ENCODE measurements at regions not wholly inside any gene's neighbourhood (a gene's known extent, or its start where the extent isn't known, plus 50 kb on each side); places are given as distances from the start of the nearest gene placed in this dataset.
A peak's percentile ranks its signal among the peaks of the same experiment; 100 is the strongest.
"Not testable (repeated sequence)": the region's sequence is repeated elsewhere in the genome, so short reads cannot be mapped to it uniquely, and the experiment has no call there.

- H3K36me3 ChIP-seq (ENCODE audit: low read depth, missing control alignments), result no peaks in the 10 kb centered on the region
- DNase-seq, result peak; percentile 27
- H3K9me3 ChIP-seq, result no peaks in the 10 kb centered on the region
- intact Hi-C loops (cut with DNase I; ENCODE audit: low total_unique reads), result no loop called here
- H3K27ac ChIP-seq, result no peak overlapping the region
- 38 to 53% methylated on average over 1 of the region's 1 CpG for whole genome bisulfite sequencing, 2 donors
- no peaks in the 10 kb centered on the region for H3K27me3 ChIP-seq
- TF ChIP-seq CTCF (IDR thresholded peaks at IDR 0.05), result no peak
- no peak for TF ChIP-seq POLR2A (IDR thresholded peaks at IDR 0.05)
- no peak overlapping the region for H3K4me3 ChIP-seq
- H3K4me1 ChIP-seq, result peaks cover 11% of the 10 kb centered on the region
These were observed 205.3 kb upstream of the ASCC3 start for GRCh38 chr6:101086473-101086872.

GRCh38 chr6:101088594-101088993, 207.5 kb upstream of the ASCC3 start:
- 68 to 72% methylated on average over 2 of the region's 2 CpGs for WGBS, 2 donors
- no peak overlapping the region for H3K4me3 ChIP-seq

GRCh38 chr6:101089640-101090039, 208.5 kb upstream of the ASCC3 start:
- 90% methylated on average over 1 of the region's 1 CpG for WGBS, 2 donors
- intact Hi-C loops (cut with DNase I; ENCODE audit: low total_unique reads), result no loop called here

More at GRCh38 chr6:101088594-101088993, 207.5 kb upstream of the ASCC3 start:
- intact Hi-C loops (cut with DNase I; ENCODE audit: low total_unique reads), result no loop called here
- DNase-seq, result no peak
- Histone ChIP-seq H3K36me3 (ENCODE audit: low read depth, missing control alignments) (no peaks in the 10 kb centered on the region), H3K27me3 (no peaks in the 10 kb centered on the region), H3K4me1 (peaks cover 6% of the 10 kb centered on the region), H3K9me3 (no peaks in the 10 kb centered on the region), H3K27ac (no peak overlapping the region)
- TF ChIP-seq CTCF (IDR thresholded peaks at IDR 0.05), result no peak
- TF ChIP-seq POLR2A (IDR thresholded peaks at IDR 0.05), result no peak

GRCh38 chr6:101090281-101090680, 209.2 kb upstream of the ASCC3 start:
- Histone ChIP-seq H3K27me3 (no peaks in the 10 kb centered on the region), H3K36me3 (ENCODE audit: low read depth, missing control alignments) (no peaks in the 10 kb centered on the region), H3K9me3 (no peaks in the 10 kb centered on the region), H3K4me1 (no peaks in the 10 kb centered on the region), H3K4me3 (no peak overlapping the region), H3K27ac (no peak overlapping the region)
- TF ChIP-seq POLR2A (IDR thresholded peaks at IDR 0.05), result no peak
- no peak for DNase-seq
- intact Hi-C loops (cut with DNase I; ENCODE audit: low total_unique reads), result no loop called here

More at GRCh38 chr6:101089640-101090039, 208.5 kb upstream of the ASCC3 start:
- TF ChIP-seq CTCF (IDR thresholded peaks at IDR 0.05), result no peak
- no peak for TF ChIP-seq POLR2A (IDR thresholded peaks at IDR 0.05)
- no peaks in the 10 kb centered on the region for H3K9me3 ChIP-seq
- peaks cover 2% of the 10 kb centered on the region for H3K4me1 ChIP-seq
- no peaks in the 10 kb centered on the region for H3K36me3 ChIP-seq (ENCODE audit: low read depth, missing control alignments)
- H3K27ac ChIP-seq, result no peak overlapping the region
- no peak overlapping the region for H3K4me3 ChIP-seq
- no peak for DNase-seq
- no peaks in the 10 kb centered on the region for H3K27me3 ChIP-seq

GRCh38 chr6:101098605-101099004, 217.5 kb upstream of the ASCC3 start:
- H3K4me3 ChIP-seq; H3K36me3 ChIP-seq (ENCODE audit: low read depth, missing control alignments); H3K27me3 ChIP-seq; H3K27ac ChIP-seq; intact Hi-C loops (cut with DNase I; ENCODE audit: low total_unique reads); H3K9me3 ChIP-seq; DNase-seq; H3K4me1 ChIP-seq: not testable (repeated sequence)

- no peak for DNase-seq
- no peaks in the 10 kb centered on the region for H3K9me3 ChIP-seq
- no peaks in the 10 kb centered on the region for H3K4me1 ChIP-seq
- no peak overlapping the region for H3K27ac ChIP-seq
- WGBS, 2 donors, result 70 to 72% methylated on average over 4 of the region's 4 CpGs
- no peak overlapping the region for H3K4me3 ChIP-seq
- H3K27me3 ChIP-seq, result no peaks in the 10 kb centered on the region
- intact Hi-C loops (cut with DNase I; ENCODE audit: low total_unique reads), result no loop called here
- no peak for TF ChIP-seq CTCF (IDR thresholded peaks at IDR 0.05)
- H3K36me3 ChIP-seq (ENCODE audit: low read depth, missing control alignments), result no peaks in the 10 kb centered on the region
These were observed 221.6 kb upstream of the ASCC3 start for GRCh38 chr6:101102702-101103101.
